Psoas muscle (tissue), 7 donors: ENCODE measurements at regions not wholly inside any gene's neighbourhood (a gene's known extent, or its start where the extent isn't known, plus 50 kb on each side); places are given as distances from the start of the nearest gene placed in this dataset.

ENCODE experiments used
- ATAC-seq, 4 donors: fragments of 200-7000 bp; cut with Tn5 transposase; one replicate each; pipeline ENCODE4 v1.9.1; 2020; ENCODE audit warnings: moderate library complexity in 3 of 4, mild to moderate bottlenecking in 2 of 4
- DNase-seq, 2 donors: peaks; one replicate each; pipeline ENCODE4 v3.0.0-alpha.2; 2020
- H3K27ac ChIP-seq: fragments of 200-600 bp; one replicate; pipeline ENCODE4 v1.8.0; 2022
- H3K27me3 ChIP-seq, 3 donors: fragments of 200-600 bp in 1 of 3; one replicate each; pipeline versions ENCODE4 v1.6.1 to v1.8.0; 2013 to 2022; ENCODE audit warnings: low read length in 2 of 3, mild to moderate bottlenecking in 2 of 3, moderate library complexity in 1 of 3; ENCODE audit not compliant: insufficient read depth in 3 of 3
- H3K36me3 ChIP-seq, 2 donors: fragments of 200-600 bp in 1 of 2; one replicate each; pipeline versions ENCODE4 v1.6.1 to v1.8.0; 2013 to 2022; ENCODE audit warnings: low read depth in 1 of 2, mild to moderate bottlenecking in 1 of 2, moderate library complexity in 1 of 2; ENCODE audit not compliant: insufficient read depth in 1 of 2
- H3K4me1 ChIP-seq: fragments of 200-600 bp; one replicate; pipeline ENCODE4 v1.8.0; 2022
- H3K4me3 ChIP-seq: fragments of 200-600 bp; one replicate; pipeline ENCODE4 v1.8.0; 2022; ENCODE audit warnings: mild to moderate bottlenecking
- H3K9me3 ChIP-seq: fragments of 200-600 bp; one replicate; pipeline ENCODE4 v1.8.0; 2022
- WGBS, 3 donors: extraction: QIAGEN DNeasy Blood & Tissue Kit; methylation state at CpG; one replicate each; pipeline versions ENCODE4 v1.1.6 to v1.1.7; 2013; 5-methylcytosine and 5-hydroxymethylcytosine counted together
- intact Hi-C, 2 donors: fragments of 100-400 bp; cut with DNase I; formaldehyde crosslinking; loops; one replicate each; pipeline versions ENCODE4 v1.11.0 to v1.14.2; 2022
- TF ChIP-seq, protein P1 (sequence below): fragments of 200-600 bp; IDR thresholded peaks from one replicate; pipeline ENCODE4 v1.8.0; 2022; ENCODE audit warnings: antibody characterized with exemption
- donor health status: healthy with polysubstance abuse.
- donor health status: DM: no; HTN: no; CAD: no; lungs with moderate emphysema.
- donor health status: Bipolar disorder and iron deficiency.
- donor health status: healthy.
- donor health status: DM: yes; HTN: yes; CAD: no.
- donor health status: DM: no; HTN: no; CAD: no.
- donor health status: DM: yes; HTN: yes; CAD: no.

DNA sequence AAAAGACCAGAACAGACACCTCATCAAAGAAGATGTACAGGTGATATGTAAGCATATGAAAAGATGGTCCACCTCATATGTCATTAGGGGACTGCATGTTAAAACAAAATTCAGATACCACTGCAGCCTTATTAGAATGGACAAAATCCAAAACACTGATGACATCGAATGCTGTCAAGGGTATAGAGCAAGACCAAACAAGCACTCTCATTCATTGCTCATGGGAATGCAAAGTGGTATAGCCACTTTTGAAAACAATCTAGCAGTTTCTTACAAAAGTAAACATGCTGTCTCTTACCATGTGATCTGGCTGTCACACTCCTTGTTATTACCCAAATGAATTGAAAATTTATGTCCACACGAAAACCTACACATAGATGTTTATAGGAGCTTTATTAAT, 426.6 kb upstream of the ESRRG start:
- Histone ChIP-seq H3K27ac (no peak overlapping the region), H3K36me3 (no peaks in the 10 kb centered on the region), H3K4me3 (no peak overlapping the region), H3K9me3 (peaks cover 12% of the 10 kb centered on the region), H3K27me3 (no peaks in the 10 kb centered on the region), H3K4me1 (no peaks in the 10 kb centered on the region)
- intact Hi-C loops, result no loop called here
- no peak for ATAC-seq
- TF ChIP-seq, protein P1, sequence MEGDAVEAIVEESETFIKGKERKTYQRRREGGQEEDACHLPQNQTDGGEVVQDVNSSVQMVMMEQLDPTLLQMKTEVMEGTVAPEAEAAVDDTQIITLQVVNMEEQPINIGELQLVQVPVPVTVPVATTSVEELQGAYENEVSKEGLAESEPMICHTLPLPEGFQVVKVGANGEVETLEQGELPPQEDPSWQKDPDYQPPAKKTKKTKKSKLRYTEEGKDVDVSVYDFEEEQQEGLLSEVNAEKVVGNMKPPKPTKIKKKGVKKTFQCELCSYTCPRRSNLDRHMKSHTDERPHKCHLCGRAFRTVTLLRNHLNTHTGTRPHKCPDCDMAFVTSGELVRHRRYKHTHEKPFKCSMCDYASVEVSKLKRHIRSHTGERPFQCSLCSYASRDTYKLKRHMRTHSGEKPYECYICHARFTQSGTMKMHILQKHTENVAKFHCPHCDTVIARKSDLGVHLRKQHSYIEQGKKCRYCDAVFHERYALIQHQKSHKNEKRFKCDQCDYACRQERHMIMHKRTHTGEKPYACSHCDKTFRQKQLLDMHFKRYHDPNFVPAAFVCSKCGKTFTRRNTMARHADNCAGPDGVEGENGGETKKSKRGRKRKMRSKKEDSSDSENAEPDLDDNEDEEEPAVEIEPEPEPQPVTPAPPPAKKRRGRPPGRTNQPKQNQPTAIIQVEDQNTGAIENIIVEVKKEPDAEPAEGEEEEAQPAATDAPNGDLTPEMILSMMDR, result no peak
- WGBS, 3 donors, result 87 to 89% (median 87%) methylated on average over 2 of the region's 2 CpGs
- no peak for DNase-seq

DNA sequence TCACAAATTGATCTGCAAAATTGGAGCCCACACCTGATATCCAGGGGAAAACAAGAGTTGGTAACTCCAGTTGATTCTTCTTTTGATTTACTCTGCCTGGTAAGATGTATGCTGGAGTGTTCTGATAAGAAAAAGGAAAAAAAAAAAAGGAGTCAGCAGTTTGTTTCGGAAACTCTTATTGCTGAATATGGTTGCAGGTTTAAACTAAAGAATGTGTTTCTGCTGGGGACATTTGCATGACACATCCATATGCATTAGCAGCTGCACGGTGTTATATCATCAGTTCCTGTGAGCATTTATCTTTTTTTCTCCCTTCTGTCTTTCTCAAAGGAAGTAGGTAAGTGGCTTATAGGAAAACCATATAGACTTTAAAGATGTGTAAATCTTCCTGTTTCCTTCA, 418.5 kb upstream of the ESRRG start:
- Histone ChIP-seq H3K27ac (no peak overlapping the region), H3K4me1 (no peaks in the 10 kb centered on the region), H3K27me3 (peaks cover 0 to 27% (median 9%) of the 10 kb centered on the region in 3 donors), H3K9me3 (no peaks in the 10 kb centered on the region), H3K4me3 (no peak overlapping the region), H3K36me3 (no peaks in the 10 kb centered on the region)
- DNase-seq, result no peak
- no peak for ATAC-seq
- intact Hi-C loops, result no loop called here
- WGBS, 3 donors, result 82 to 88% (median 84%) methylated on average over 2 of the region's 2 CpGs
- TF ChIP-seq, protein P1, result no peak

DNA sequence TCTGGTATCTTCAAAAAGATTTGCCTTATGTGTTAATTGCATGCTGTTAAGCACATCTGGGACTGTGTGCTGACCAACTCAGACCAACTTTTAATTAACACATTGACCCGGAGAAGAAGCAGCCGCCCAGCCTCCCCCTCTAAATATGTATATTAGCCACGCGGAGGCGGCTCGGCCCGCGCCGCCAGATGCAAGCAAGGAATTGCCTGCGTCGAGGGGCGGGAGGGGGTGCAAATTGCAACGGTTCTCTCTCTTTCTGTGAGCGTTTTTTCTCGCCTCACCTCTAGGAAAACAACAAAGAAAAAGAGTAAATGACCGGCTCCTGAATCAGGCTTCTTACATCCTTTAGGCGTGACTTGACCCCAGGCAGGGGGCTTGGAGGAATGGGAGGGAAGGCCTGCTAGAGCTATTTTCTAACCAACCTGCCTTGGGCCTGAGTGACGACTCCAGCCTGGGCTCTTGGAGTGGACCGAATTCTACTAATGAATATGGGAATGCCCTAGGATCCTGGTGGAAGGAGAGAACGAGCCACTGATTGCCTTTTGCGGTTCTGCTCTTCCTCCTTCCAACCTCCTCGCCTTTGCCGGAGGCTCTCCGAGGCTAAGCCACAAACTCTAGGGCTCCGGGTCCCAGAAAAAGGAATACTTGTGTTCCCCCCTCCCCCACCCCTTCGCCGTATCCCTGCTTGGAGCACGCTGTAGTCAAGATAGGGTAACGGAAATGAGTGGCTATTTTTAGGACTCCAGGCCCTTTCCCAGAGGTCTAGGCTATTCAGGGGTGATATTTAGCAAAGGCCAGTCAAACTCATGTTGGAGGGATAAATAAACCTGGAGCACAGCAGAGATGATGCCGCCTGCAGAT, 417.0 kb upstream of the ESRRG start:
- no peak overlapping the region for H3K27ac ChIP-seq
- 51 to 66% (median 63%) methylated on average over 30 of the region's 30 CpGs for WGBS, 3 donors
- H3K36me3 ChIP-seq, result no peaks in the 10 kb centered on the region
- H3K9me3 ChIP-seq, result no peaks in the 10 kb centered on the region
- ATAC-seq (peak in 2 of 4 donors; percentile 40 to 45), DNase-seq (no peak)
- no peak overlapping the region for H3K4me3 ChIP-seq
- TF ChIP-seq, protein P1, result no peak
- no peaks in the 10 kb centered on the region for H3K4me1 ChIP-seq
- intact Hi-C loops, result no loop called here
- peaks cover 0 to 35% (median 9%) of the 10 kb centered on the region in 3 donors for H3K27me3 ChIP-seq

DNA sequence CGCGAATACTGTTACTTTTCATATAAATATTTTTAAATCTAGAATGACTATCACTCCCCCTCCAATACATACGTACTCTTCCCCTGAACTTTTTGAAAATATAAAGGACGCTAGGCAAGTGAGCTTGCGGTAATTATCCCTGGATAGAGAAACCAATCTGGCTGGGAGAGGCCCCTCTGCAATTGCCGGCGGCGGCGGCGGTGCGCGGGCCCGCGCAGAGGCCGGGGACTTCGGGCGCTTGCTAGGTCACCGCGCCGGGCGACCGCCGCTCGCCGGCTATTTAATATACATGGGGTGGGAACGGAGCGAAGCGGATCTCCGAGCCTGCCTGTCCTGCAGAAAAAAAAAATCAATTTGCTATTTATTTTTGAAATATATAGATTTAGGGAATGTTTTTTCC, 416.3 kb upstream of the ESRRG start:
- Histone ChIP-seq H3K36me3 (no peaks in the 10 kb centered on the region), H3K27ac (no peak overlapping the region), H3K9me3 (no peaks in the 10 kb centered on the region), H3K4me3 (no peak overlapping the region), H3K4me1 (no peaks in the 10 kb centered on the region), H3K27me3 (peaks cover 0 to 43% (median 9%) of the 10 kb centered on the region in 3 donors)
- intact Hi-C loops, result no loop called here
- DNase-seq, result no peak
- no peak for ATAC-seq
- TF ChIP-seq, protein P1, result no peak
- WGBS, 3 donors, result 40 to 48% (median 45%) methylated on average over 29 of the region's 29 CpGs
